ENCODE measurements at regions not wholly inside any gene's neighbourhood (a gene's known extent, or its start where the extent isn't known, plus 50 kb on each side); places are given as distances from the start of the nearest gene placed in this dataset.
"Not testable (repeated sequence)": the region's sequence is repeated elsewhere in the genome, so short reads cannot be mapped to it uniquely, and the experiment has no call there.

DNA sequence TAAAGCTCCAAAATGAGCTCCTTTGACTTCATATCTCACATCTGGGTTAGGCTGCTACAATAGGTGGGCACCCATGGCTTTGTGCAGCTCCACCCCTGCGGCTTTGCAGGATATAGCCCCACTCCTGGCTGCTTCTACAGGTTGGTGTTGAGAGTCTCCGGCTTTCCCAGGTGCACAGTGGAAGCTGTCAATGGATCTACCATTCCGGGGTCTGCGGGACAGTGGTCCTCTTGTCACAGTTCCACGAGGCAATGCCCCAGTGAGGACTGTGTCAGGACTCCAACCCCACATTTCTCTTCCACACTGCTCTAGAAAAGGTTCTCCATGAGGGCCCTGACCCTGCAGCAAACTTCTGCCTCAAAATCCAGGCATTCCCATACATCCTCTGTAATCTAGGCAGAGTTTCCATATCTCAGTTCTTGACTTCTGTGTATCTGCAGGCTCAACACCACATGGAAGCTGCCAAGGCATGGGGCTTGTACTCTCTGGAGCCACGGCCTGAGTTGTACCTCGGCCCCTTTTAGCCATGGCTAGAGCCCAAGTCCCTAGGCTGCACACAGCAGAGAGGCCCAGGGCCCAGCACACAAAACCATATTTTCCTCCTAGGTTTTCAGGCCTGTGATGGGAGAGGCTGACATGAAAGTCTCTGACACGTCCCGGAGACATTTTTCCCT, 342.8 kb downstream of the FAM47B start:
- no peaks in the 10 kb centered on the region for H3K9me3 ChIP-seq
- peaks cover 0 to 5% (median 0%) of the 10 kb centered on the region in 3 donors for H3K27me3 ChIP-seq (ENCODE audit: insufficient read depth in 3 of 3, low read length in 2 of 3)
- no peak overlapping the region for H3K4me3 ChIP-seq
- ATAC-seq (no peak), DNase-seq (no peak)
- no peak overlapping the region for H3K27ac ChIP-seq
- WGBS, 3 donors, result 69 to 81% (median 76%) methylated on average over 7 to 9 of the region's 9 CpGs
- H3K4me1 ChIP-seq, result no peaks in the 10 kb centered on the region
- H3K36me3 ChIP-seq (ENCODE audit: insufficient read depth in 1 of 2, low read depth in 1 of 2), result no peaks in the 10 kb centered on the region
- intact Hi-C loops (cut with DNase I), result no loop called here
- TF ChIP-seq, protein P1, sequence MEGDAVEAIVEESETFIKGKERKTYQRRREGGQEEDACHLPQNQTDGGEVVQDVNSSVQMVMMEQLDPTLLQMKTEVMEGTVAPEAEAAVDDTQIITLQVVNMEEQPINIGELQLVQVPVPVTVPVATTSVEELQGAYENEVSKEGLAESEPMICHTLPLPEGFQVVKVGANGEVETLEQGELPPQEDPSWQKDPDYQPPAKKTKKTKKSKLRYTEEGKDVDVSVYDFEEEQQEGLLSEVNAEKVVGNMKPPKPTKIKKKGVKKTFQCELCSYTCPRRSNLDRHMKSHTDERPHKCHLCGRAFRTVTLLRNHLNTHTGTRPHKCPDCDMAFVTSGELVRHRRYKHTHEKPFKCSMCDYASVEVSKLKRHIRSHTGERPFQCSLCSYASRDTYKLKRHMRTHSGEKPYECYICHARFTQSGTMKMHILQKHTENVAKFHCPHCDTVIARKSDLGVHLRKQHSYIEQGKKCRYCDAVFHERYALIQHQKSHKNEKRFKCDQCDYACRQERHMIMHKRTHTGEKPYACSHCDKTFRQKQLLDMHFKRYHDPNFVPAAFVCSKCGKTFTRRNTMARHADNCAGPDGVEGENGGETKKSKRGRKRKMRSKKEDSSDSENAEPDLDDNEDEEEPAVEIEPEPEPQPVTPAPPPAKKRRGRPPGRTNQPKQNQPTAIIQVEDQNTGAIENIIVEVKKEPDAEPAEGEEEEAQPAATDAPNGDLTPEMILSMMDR (IDR thresholded peaks at IDR 0.05), result no peak

DNA sequence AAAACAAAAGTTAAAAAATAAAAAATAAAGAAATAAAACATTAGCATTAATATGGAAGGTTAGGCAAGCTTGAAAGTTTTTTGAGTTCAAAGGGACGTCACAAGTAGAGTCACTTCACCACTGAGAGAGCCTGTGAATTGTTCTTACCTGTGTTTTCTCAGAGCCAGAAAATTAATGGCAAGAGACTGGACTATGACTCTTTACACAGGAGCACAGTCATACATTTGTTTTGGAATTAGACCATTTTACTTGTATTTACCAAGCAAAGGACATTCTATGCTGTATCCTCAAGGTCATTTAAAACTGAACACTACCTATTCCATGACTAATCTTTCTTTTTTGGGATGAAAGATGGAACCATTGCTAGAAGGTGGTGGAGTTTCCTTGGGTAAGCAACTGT, 346.1 kb downstream of the FAM47B start:
- Histone ChIP-seq H3K27ac (no peak overlapping the region), H3K4me1 (no peaks in the 10 kb centered on the region), H3K27me3 (ENCODE audit: insufficient read depth in 3 of 3, low read length in 2 of 3) (peaks cover 0 to 8% (median 0%) of the 10 kb centered on the region in 3 donors), H3K4me3 (no peak overlapping the region), H3K9me3 (no peaks in the 10 kb centered on the region), H3K36me3 (ENCODE audit: insufficient read depth in 1 of 2, low read depth in 1 of 2) (no peaks in the 10 kb centered on the region)
- 44 to 93% (median 88%) methylated on average over 1 of the region's 1 CpG for WGBS, 3 donors
- TF ChIP-seq, protein P1 (IDR thresholded peaks at IDR 0.05), result no peak
- DNase-seq, result no peak
- no peak for ATAC-seq
- intact Hi-C loops (cut with DNase I), result no loop called here

DNA sequence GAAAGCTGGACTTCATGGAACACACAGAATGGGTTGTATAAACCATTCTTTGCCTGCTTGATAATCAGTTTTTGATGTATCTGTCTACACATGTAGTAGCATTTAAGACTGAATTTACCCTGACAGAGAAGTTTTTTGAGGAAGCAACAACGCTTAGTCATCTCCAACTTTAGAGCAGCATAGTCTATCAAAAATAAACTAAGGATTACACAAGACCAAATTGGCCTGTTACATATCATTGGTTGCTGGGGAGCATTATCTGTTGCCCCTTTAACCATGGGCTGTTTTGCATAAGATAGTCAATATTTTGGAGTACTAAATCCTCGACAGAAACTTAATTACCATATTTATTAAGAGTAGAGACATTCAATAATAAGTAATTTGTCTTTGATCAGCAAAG, 347.4 kb downstream of the FAM47B start:
- ATAC-seq (no peak), DNase-seq (no peak)
- H3K4me3 ChIP-seq, result no peak overlapping the region
- no peaks in the 10 kb centered on the region for H3K9me3 ChIP-seq
- no peak overlapping the region for H3K27ac ChIP-seq
- no peaks in the 10 kb centered on the region for H3K4me1 ChIP-seq
- TF ChIP-seq, protein P1 (IDR thresholded peaks at IDR 0.05), result no peak
- peaks cover 0 to 8% (median 0%) of the 10 kb centered on the region in 3 donors for H3K27me3 ChIP-seq (ENCODE audit: insufficient read depth in 3 of 3, low read length in 2 of 3)
- H3K36me3 ChIP-seq (ENCODE audit: insufficient read depth in 1 of 2, low read depth in 1 of 2), result no peaks in the 10 kb centered on the region
- WGBS, 3 donors, result 55 to 84% (median 73%) methylated on average over 2 of the region's 2 CpGs
- intact Hi-C loops (cut with DNase I), result no loop called here

DNA sequence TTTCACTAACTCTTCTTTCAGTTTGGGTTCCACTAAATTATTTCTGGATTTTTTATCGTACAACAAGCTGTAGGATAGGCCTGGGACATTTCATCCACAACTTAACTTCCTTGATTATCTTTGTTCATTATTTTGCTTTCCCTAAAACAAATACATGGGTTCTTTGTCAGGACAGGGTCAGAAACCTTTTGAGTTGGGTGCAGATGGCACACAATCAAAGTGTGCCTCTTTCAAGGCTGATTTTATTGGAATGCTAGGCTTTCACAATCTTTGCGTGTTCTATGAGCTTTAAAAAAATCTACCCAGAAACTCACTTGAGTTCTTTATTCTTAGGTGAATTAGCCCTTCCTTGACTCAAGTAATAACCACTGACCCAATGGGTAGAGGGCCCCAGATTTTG, 348.4 kb downstream of the FAM47B start:
- 64 to 90% (median 80%) methylated on average over 2 of the region's 2 CpGs for WGBS, 3 donors
- DNase-seq, result no peak
- ATAC-seq, result no peak
- Histone ChIP-seq H3K4me1 (no peaks in the 10 kb centered on the region), H3K27me3 (ENCODE audit: insufficient read depth in 3 of 3, low read length in 2 of 3) (peaks cover 0 to 2% (median 0%) of the 10 kb centered on the region in 3 donors), H3K9me3 (no peaks in the 10 kb centered on the region), H3K36me3 (ENCODE audit: insufficient read depth in 1 of 2, low read depth in 1 of 2) (no peaks in the 10 kb centered on the region), H3K27ac (no peak overlapping the region), H3K4me3 (no peak overlapping the region)
- TF ChIP-seq, protein P1 (IDR thresholded peaks at IDR 0.05), result no peak
- intact Hi-C loops (cut with DNase I), result no loop called here

DNA sequence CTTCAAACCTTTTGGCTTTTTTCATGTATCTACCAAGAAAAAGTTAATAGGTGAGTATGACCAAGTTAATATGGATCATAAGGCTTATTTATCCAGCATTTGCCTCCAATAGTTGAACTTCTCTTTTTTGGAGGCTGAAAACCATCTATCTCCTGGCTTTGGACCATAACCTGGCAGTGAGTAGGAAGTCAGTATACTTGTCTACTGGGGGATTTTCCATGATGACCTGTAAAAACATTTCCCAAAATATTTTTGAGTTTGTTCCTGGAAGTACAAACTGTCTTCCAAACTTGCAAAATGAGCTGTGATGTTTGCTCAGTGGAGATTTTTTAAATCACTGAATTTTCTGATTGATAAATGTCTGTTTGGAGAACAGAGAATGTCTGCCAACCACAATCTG, 349.9 kb downstream of the FAM47B start:
- no peak overlapping the region for H3K27ac ChIP-seq
- ATAC-seq (no peak), DNase-seq (no peak)
- H3K36me3 ChIP-seq (ENCODE audit: insufficient read depth in 1 of 2, low read depth in 1 of 2), result no peaks in the 10 kb centered on the region
- intact Hi-C loops (cut with DNase I), result no loop called here
- no peaks in the 10 kb centered on the region for H3K4me1 ChIP-seq
- peaks cover 0 to 2% (median 0%) of the 10 kb centered on the region in 3 donors for H3K27me3 ChIP-seq (ENCODE audit: insufficient read depth in 3 of 3, low read length in 2 of 3)
- TF ChIP-seq, protein P1 (IDR thresholded peaks at IDR 0.05), result no peak
- H3K4me3 ChIP-seq, result no peak overlapping the region
- H3K9me3 ChIP-seq, result no peaks in the 10 kb centered on the region

DNA sequence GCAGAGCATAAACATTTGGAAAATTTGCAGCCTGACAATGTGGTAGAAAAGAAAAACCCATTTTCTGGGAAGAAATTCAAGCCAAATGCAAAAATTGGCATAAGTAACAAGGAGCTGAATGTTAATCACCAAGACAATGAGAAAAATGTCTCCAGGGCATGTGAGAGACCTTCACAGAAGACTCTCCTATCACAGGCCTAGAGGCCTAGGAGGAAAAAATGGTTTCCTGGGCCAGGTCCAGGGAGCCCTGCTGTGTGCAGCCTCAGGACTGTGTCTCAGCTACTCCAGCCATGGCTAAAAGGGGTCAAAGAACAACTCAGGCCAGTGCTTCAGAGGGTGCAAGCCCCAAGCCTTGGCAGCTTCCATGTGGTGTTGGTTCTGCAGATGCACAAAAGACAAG, 362.4 kb downstream of the FAM47B start:
- H3K4me3 ChIP-seq; ATAC-seq; DNase-seq; intact Hi-C loops (cut with DNase I); H3K9me3 ChIP-seq; H3K27ac ChIP-seq; H3K36me3 ChIP-seq (ENCODE audit: insufficient read depth in 1 of 2, low read depth in 1 of 2); H3K4me1 ChIP-seq; H3K27me3 ChIP-seq (ENCODE audit: insufficient read depth in 3 of 3, low read length in 2 of 3): not testable (repeated sequence)
